Epithelial cell of esophagus (primary cell): ENCODE measurements at regions not wholly inside any gene's neighbourhood (a gene's known extent, or its start where the extent isn't known, plus 50 kb on each side); places are given as distances from the start of the nearest gene placed in this dataset.

ENCODE experiments used
- DNase-seq: peaks from one replicate; pipeline ENCODE4 v3.0.0; 2010; ENCODE audit warnings: low read depth
- H3K4me3 ChIP-seq: 2 replicates; pipeline ENCODE4 v1.5.1; 2011; ENCODE audit warnings: mild to moderate bottlenecking, low read length, control low read depth
- CTCF ChIP-seq: IDR thresholded peaks from 2 replicates; pipeline ENCODE4 v1.5.1; 2011; ENCODE audit warnings: low read depth, mild to moderate bottlenecking, low read length, control low read depth, inconsistent platforms; ENCODE audit not compliant: insufficient read depth; ENCODE audit errors: missing control alignments

GRCh38 chr11:28976801-28977145, 868.6 kb downstream of the METTL15 start:
- no peak overlapping the region for H3K4me3 ChIP-seq
- TF ChIP-seq CTCF, result no peak
- no peak for DNase-seq

GRCh38 chr11:28976012-28976800, 868.0 kb downstream of the METTL15 start:
- DNase-seq, result no peak
- H3K4me3 ChIP-seq, result no peak overlapping the region
- no peak for TF ChIP-seq CTCF

GRCh38 chr11:28969832-28970231, 861.6 kb downstream of the METTL15 start:
- no peak for TF ChIP-seq CTCF
- no peak for DNase-seq
- no peak overlapping the region for H3K4me3 ChIP-seq

- H3K4me3 ChIP-seq, result no peak overlapping the region
- DNase-seq, result peak; percentile 50
- TF ChIP-seq CTCF, result no peak
Observed at GRCh38 chr11:28966951-28967350, 858.8 kb downstream of the METTL15 start.

- no peak for TF ChIP-seq CTCF
- no peak for DNase-seq
- H3K4me3 ChIP-seq, result no peak overlapping the region
Observed at GRCh38 chr11:28965819-28966218, 857.6 kb downstream of the METTL15 start.

- no peak for TF ChIP-seq CTCF
- no peak overlapping the region for H3K4me3 ChIP-seq
- no peak for DNase-seq
Observed at GRCh38 chr11:28964811-28965210, 856.6 kb downstream of the METTL15 start.

- peak; percentile 82 for DNase-seq
- no peak overlapping the region for H3K4me3 ChIP-seq
- TF ChIP-seq CTCF, result no peak
Observed at GRCh38 chr11:28963187-28963586, 855.0 kb downstream of the METTL15 start.
